Peyer's patch (tissue), 4 donors: ENCODE measurements at regions not wholly inside any gene's neighbourhood (a gene's known extent, or its start where the extent isn't known, plus 50 kb on each side); places are given as distances from the start of the nearest gene placed in this dataset.

Experiments
- DNase-seq, 3 donors: peaks; one replicate each; pipeline ENCODE4 v3.0.0-alpha.2; 2017 to 2019
- H3K27ac ChIP-seq, 4 donors: fragments of 200-600 bp; sonication (generic); one replicate each; pipeline ENCODE4 v1.5.1; 2016 to 2019
- H3K27me3 ChIP-seq, 2 donors: fragments of 200-600 bp; sonication (generic); one replicate each; pipeline ENCODE4 v1.5.1; 2019
- H3K36me3 ChIP-seq, 3 donors: fragments of 200-600 bp; sonication (generic); one replicate each; pipeline ENCODE4 v1.5.1; 2016 to 2019
- H3K4me1 ChIP-seq, 4 donors: fragments of 200-600 bp; sonication (generic); one replicate each; pipeline ENCODE4 v1.5.1; 2016 to 2019
- H3K4me3 ChIP-seq, 4 donors: fragments of 200-600 bp; sonication (generic); 1 replicate in 3 of 4; 2 replicates in 1 of 4; pipeline ENCODE4 v1.5.1; 2016 to 2019; ENCODE audit warnings: mild to moderate bottlenecking in 1 of 4
- H3K9me3 ChIP-seq, 4 donors: fragments of 200-600 bp; sonication (generic); one replicate each; pipeline ENCODE4 v1.5.1; 2016 to 2019; ENCODE audit warnings: mild to moderate bottlenecking in 1 of 4
- POLR2A ChIP-seq, 2 donors: fragments of 450-650 bp; IDR thresholded peaks; one replicate each; pipeline ENCODE4 v1.5.1; 2017; ENCODE audit warnings: antibody characterized with exemption in 2 of 2, mild to moderate bottlenecking in 2 of 2, moderate library complexity in 2 of 2
- TF ChIP-seq, protein P1 (sequence below), 6 experiments: fragments of 450-650 bp in 4 of 6; fragments of 200-600 bp in 2 of 6; sonication (generic) in 1 of 6; IDR thresholded peaks; one replicate each; pipeline ENCODE4 v1.5.1; 2017 to 2019; ENCODE audit warnings: antibody characterized with exemption in 6 of 6, mild to moderate bottlenecking in 3 of 6, moderate library complexity in 1 of 6

DNA sequence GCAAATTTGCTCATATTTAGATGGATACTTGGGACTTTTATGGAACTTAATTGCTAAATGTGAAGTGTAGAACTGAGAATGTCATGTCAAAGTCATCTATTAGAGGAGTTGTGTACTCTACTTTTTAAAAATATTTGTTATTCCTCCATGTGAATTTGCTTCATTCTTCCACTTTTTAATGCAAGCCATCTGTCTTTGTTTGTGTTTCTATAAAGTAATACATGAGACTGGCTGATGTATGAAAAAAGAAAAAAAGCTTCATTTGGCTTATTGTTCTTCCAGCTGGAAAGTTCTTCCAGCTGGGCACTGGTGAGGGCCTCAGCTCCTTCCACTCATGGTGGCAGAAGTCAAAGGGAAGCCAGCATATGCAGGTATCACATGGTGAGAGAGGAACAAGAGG, 114.6 kb upstream of the GRID2 start:
- Histone ChIP-seq H3K27ac (no peak overlapping the region), H3K4me1 (no peaks in the 10 kb centered on the region), H3K36me3 (no peaks in the 10 kb centered on the region), H3K9me3 (no peaks in the 10 kb centered on the region), H3K4me3 (no peak overlapping the region), H3K27me3 (no peaks in the 10 kb centered on the region)
- TF ChIP-seq, protein P1, sequence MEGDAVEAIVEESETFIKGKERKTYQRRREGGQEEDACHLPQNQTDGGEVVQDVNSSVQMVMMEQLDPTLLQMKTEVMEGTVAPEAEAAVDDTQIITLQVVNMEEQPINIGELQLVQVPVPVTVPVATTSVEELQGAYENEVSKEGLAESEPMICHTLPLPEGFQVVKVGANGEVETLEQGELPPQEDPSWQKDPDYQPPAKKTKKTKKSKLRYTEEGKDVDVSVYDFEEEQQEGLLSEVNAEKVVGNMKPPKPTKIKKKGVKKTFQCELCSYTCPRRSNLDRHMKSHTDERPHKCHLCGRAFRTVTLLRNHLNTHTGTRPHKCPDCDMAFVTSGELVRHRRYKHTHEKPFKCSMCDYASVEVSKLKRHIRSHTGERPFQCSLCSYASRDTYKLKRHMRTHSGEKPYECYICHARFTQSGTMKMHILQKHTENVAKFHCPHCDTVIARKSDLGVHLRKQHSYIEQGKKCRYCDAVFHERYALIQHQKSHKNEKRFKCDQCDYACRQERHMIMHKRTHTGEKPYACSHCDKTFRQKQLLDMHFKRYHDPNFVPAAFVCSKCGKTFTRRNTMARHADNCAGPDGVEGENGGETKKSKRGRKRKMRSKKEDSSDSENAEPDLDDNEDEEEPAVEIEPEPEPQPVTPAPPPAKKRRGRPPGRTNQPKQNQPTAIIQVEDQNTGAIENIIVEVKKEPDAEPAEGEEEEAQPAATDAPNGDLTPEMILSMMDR (IDR thresholded peaks at IDR 0.05): no peak
- no peak for TF ChIP-seq POLR2A (IDR thresholded peaks at IDR 0.05)
- no peak for DNase-seq

DNA sequence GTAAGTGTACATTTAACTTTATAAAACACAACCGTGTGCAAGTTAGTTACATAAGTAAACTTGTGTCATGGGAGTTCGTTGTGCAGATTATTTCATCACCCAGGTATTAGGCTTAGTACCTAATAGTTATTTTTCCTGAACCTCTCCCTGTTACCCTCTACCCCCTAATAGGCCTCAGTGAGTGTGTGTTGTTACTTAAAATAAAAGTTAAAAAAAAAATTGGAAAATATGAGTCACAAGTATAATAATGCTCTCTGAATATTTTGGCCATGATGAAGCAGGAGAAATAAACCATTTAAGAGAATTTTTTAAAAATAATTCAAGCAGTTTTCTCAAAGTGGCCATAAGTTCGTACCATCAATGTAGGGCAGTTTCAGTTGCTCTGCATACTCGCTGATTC, 105.1 kb upstream of the GRID2 start:
- Histone ChIP-seq H3K27ac (no peak overlapping the region), H3K9me3 (no peaks in the 10 kb centered on the region), H3K36me3 (no peaks in the 10 kb centered on the region), H3K27me3 (no peaks in the 10 kb centered on the region), H3K4me3 (no peak overlapping the region), H3K4me1 (no peaks in the 10 kb centered on the region)
- no peak for TF ChIP-seq POLR2A (IDR thresholded peaks at IDR 0.05)
- TF ChIP-seq, protein P1 (IDR thresholded peaks at IDR 0.05): no peak
- no peak for DNase-seq

DNA sequence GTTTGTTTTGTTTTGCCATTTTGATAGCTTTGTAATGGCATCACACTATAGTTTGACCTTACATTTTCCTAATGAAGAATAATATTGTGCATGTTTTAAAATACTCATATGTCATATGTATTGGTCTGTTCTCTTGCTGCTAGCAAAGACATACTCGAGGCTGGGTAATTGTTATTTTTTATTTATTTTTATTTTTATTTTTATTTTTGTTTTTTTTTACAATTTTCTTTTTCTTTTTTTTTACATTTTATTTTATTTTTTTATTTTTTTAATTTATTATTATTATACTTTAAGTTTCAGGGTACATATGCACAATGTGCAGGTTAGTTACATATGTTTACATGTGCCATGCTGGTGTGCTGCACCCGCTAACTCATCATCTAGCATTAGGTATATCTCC, 104.6 kb upstream of the GRID2 start:
- Histone ChIP-seq H3K9me3 (no peaks in the 10 kb centered on the region), H3K4me1 (no peaks in the 10 kb centered on the region), H3K36me3 (no peaks in the 10 kb centered on the region), H3K4me3 (no peak overlapping the region), H3K27ac (no peak overlapping the region), H3K27me3 (no peaks in the 10 kb centered on the region)
- DNase-seq: no peak
- no peak for TF ChIP-seq POLR2A (IDR thresholded peaks at IDR 0.05)
- TF ChIP-seq, protein P1 (IDR thresholded peaks at IDR 0.05): no peak

DNA sequence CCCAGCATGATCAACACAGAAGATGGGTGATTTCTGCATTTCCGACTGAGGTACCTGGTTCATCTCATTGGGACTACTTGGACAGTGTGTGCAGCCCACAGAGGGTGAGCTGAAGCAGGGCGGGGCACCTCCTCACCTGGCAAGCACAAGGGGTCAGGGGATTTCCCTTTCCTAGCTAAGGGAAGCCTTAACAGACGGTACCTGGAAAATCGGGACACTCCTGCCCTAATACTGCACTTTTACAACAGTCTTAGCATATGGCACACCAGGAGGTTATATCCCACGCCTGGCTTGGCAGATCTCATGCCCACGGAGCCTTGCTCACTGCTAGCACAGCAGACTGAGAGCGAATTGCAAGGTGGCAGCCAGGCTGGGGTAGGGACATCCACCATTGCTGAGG, 92.9 kb upstream of the GRID2 start:
- Histone ChIP-seq H3K27ac (no peak overlapping the region), H3K4me1 (no peaks in the 10 kb centered on the region), H3K4me3 (no peak overlapping the region), H3K27me3 (no peaks in the 10 kb centered on the region), H3K36me3 (no peaks in the 10 kb centered on the region), H3K9me3 (no peaks in the 10 kb centered on the region)
- no peak for DNase-seq
- TF ChIP-seq, protein P1 (IDR thresholded peaks at IDR 0.05): no peak
- TF ChIP-seq POLR2A (IDR thresholded peaks at IDR 0.05): no peak

DNA sequence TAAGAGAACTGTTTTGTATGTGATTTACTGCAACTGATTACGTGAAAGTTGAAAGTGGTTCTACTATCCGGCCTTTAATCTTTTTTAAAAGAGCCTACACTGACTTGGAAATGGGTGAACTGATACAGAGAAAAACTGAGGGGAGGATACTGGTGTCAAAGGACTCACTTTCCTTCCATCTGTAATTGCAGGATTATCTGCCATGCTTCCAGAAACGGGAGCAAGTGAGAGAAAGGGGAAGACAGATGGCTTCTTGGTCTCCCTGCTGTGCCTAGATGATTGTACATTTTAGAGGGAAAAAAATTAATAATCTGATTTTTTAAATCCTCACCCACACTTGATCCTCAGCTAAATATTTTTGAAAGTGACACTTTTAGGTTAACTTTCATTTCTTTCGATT, 88.3 kb upstream of the GRID2 start:
- H3K4me3 ChIP-seq: no peak overlapping the region
- TF ChIP-seq POLR2A (IDR thresholded peaks at IDR 0.05): no peak
- TF ChIP-seq, protein P1 (IDR thresholded peaks at IDR 0.05): no peak

DNA sequence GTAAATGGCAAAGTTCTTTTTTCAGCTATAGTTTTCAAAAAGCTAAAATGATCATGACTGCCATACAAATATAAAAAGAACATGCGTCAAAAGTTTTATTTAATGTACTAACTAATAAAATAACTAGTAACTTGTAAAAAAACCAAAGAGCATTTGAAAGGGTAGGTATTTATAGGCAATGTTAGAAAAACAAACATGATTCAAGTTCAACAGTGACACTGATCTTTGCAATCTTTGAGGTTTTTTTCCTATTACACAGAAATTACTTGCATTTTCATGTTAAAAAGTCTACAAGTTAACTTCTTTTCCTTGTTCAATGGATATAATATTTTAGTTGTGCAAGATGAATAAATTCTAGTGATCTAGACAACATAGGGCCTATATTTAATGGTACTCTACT, 72.3 kb upstream of the GRID2 start:
- DNase-seq: no peak
- H3K4me1 ChIP-seq: peaks cover 0 to 4% (median 0%) of the 10 kb centered on the region in 4 donors
- no peaks in the 10 kb centered on the region for H3K9me3 ChIP-seq
- H3K27me3 ChIP-seq: no peaks in the 10 kb centered on the region
- H3K27ac ChIP-seq: no peak overlapping the region
- H3K36me3 ChIP-seq: no peaks in the 10 kb centered on the region
- TF ChIP-seq, protein P1 (IDR thresholded peaks at IDR 0.05): no peak
- no peak for TF ChIP-seq POLR2A (IDR thresholded peaks at IDR 0.05)
- H3K4me3 ChIP-seq: no peak overlapping the region

More for the DNA sequence above, 88.3 kb upstream of the GRID2 start:
- Histone ChIP-seq H3K9me3 (peaks cover 0 to 4% (median 0%) of the 10 kb centered on the region in 4 donors), H3K27ac (no peak overlapping the region), H3K27me3 (no peaks in the 10 kb centered on the region), H3K4me1 (no peaks in the 10 kb centered on the region), H3K36me3 (no peaks in the 10 kb centered on the region)
- DNase-seq: no peak
